Lower leg skin (tissue), 4 donors: ENCODE measurements at regions not wholly inside any gene's neighbourhood (a gene's known extent, or its start where the extent isn't known, plus 50 kb on each side); places are given as distances from the start of the nearest gene placed in this dataset.
"Not testable (repeated sequence)": the region's sequence is repeated elsewhere in the genome, so short reads cannot be mapped to it uniquely, and the experiment has no call there.

Source experiments
- DNase-seq, 2 donors: peaks; one replicate each; pipeline ENCODE4 v3.0.0-alpha.2; 2019; ENCODE audit warnings: low spot score in 2 of 2
- H3K4me3 ChIP-seq: fragments of 200-600 bp; sonication (generic); 2 replicates; pipeline ENCODE4 v1.5.1; 2017; ENCODE audit warnings: mild to moderate bottlenecking, low read depth; ENCODE audit not compliant: poor library complexity, severe bottlenecking
- POLR2A ChIP-seq, 2 donors: fragments of 450-650 bp; IDR thresholded peaks; one replicate each; pipeline ENCODE4 v1.6.1; 2016 to 2017; ENCODE audit warnings: antibody characterized with exemption in 2 of 2, mild to moderate bottlenecking in 1 of 2, moderate library complexity in 1 of 2
- WGBS, 2 donors: methylation state at CpG; one replicate each; pipeline ENCODE4 v1.1.5; 2018; 5-methylcytosine and 5-hydroxymethylcytosine counted together
- intact Hi-C: fragments of 100-400 bp; cut with DNase I; formaldehyde crosslinking; loops from one replicate; pipeline ENCODE4 v1.15.0; 2023; ENCODE audit warnings: low total_unique reads
- TF ChIP-seq, protein P1 (sequence below), 3 donors: fragments of 450-650 bp; IDR thresholded peaks; one replicate each; pipeline ENCODE4 v1.5.1; 2016; ENCODE audit warnings: antibody characterized with exemption in 3 of 3, mild to moderate bottlenecking in 3 of 3, moderate library complexity in 2 of 3

DNA sequence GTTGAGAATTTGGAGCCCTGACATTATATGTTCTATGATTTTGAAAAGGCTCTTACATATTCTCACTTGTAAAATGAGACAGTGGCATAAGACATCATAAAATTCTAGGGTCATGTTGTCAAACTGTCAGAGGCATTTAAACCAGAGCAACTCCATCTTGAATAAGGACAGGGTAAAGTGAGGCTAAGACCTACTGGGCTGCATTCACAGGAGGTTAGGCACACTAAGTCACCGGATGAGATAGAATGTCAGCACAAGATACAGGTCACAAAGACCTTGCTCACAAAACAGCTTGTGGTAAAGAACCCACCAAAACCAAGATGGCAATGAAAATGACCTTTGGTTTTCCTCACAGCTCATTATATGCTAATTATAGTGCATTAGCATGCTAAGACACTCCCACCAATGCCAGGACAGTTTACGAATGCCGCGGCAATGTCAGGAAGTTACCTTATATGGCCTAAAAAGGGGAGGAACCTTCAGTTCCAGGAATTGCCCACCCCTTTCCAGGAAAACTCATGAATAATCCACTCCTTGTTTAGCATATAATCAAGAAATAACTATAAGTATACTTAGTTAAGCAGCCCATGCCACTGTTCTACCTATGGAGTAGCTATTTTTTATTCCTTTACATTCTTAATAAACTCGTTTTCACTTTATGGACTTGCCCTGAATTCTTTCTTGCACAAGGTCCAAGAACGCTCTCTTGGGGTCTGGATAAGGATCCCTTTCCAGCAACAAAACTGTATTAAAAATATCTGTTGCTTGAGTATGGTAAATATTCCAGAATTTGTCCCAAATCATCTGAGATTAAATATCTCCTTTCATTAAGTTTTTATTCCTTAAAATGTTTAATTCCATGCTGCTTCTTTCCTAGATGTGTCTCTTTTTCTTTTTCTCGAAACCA, 406.4 kb downstream of the METTL4 start:
- H3K4me3 ChIP-seq, result no peak overlapping the region
- DNase-seq, result no peak
- TF ChIP-seq, protein P1, sequence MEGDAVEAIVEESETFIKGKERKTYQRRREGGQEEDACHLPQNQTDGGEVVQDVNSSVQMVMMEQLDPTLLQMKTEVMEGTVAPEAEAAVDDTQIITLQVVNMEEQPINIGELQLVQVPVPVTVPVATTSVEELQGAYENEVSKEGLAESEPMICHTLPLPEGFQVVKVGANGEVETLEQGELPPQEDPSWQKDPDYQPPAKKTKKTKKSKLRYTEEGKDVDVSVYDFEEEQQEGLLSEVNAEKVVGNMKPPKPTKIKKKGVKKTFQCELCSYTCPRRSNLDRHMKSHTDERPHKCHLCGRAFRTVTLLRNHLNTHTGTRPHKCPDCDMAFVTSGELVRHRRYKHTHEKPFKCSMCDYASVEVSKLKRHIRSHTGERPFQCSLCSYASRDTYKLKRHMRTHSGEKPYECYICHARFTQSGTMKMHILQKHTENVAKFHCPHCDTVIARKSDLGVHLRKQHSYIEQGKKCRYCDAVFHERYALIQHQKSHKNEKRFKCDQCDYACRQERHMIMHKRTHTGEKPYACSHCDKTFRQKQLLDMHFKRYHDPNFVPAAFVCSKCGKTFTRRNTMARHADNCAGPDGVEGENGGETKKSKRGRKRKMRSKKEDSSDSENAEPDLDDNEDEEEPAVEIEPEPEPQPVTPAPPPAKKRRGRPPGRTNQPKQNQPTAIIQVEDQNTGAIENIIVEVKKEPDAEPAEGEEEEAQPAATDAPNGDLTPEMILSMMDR (IDR thresholded peaks at IDR 0.05), result no peak
- no peak for TF ChIP-seq POLR2A (IDR thresholded peaks at IDR 0.05)
- WGBS, 2 donors, result 72 to 79% methylated on average over 7 of the region's 7 CpGs
- intact Hi-C loops, result no loop called here

DNA sequence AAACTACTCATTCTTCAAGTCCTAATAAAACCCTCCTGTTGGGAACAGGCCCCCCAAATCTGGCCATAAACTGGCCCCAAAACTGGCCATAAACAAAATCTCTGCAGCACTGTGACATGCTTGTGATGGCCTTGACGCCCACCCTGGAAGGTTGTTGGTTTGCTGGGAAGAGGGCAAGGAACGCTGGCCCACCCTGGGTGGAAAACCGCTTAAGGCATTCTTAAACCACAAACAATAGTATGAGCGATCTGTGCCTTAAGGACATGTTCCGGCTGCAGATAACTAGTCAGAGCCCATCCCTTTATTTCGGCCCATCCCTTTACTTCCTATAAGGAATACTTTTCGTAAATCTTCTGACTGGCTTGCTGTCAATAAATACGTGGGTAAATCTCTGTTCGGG, 404.4 kb downstream of the METTL4 start:
- DNase-seq, intact Hi-C loops, H3K4me3 ChIP-seq: not testable (repeated sequence)
- WGBS, 2 donors, result 72 to 77% methylated on average over 9 of the region's 9 CpGs

DNA sequence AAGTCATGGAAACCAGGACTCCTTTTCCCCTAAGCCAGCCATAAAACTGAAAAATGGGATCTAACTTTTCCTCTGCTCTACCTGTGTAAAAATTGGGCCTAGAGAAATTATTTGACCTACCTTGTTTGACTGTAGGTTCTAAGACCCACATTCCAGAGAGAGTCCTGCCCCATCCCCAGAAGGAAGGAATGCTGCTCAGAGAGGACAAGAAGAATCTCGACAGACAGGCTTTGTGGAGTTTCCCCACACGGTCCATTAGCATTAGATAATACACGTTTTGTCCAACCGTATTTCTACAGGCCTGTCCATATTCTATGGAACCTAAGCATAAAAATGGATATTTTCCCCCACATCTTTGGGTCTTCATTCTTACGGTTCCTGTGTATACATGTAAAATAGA, 403.3 kb downstream of the METTL4 start:
- no peak overlapping the region for H3K4me3 ChIP-seq
- DNase-seq, result no peak
- intact Hi-C loops, result no loop called here
- WGBS, 2 donors, result 50 to 60% methylated on average over 5 of the region's 5 CpGs
- no peak for TF ChIP-seq POLR2A (IDR thresholded peaks at IDR 0.05)
- TF ChIP-seq, protein P1 (IDR thresholded peaks at IDR 0.05), result no peak

DNA sequence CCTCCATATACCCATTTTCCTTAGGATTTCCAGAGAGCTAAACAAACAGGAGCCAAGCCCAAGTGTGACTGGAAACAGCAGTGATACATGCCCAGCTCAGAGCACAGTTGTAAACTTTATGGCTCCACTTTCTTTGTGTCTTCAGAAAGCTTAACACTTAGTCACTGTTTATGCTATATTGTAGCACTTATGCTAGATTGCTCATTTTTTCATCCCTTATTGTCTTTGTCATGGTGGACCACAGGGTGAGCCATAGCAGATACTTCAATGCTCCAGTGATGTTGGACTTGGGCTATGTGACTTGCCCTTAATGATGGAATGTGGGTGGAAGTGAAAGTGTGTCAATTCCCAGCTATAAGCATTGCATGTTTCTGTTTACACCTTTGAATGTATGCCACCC, 401.6 kb downstream of the METTL4 start:
- intact Hi-C loops, result no loop called here
- no peak overlapping the region for H3K4me3 ChIP-seq
- TF ChIP-seq, protein P1 (IDR thresholded peaks at IDR 0.05), result no peak
- TF ChIP-seq POLR2A (IDR thresholded peaks at IDR 0.05), result no peak
- DNase-seq, result no peak

DNA sequence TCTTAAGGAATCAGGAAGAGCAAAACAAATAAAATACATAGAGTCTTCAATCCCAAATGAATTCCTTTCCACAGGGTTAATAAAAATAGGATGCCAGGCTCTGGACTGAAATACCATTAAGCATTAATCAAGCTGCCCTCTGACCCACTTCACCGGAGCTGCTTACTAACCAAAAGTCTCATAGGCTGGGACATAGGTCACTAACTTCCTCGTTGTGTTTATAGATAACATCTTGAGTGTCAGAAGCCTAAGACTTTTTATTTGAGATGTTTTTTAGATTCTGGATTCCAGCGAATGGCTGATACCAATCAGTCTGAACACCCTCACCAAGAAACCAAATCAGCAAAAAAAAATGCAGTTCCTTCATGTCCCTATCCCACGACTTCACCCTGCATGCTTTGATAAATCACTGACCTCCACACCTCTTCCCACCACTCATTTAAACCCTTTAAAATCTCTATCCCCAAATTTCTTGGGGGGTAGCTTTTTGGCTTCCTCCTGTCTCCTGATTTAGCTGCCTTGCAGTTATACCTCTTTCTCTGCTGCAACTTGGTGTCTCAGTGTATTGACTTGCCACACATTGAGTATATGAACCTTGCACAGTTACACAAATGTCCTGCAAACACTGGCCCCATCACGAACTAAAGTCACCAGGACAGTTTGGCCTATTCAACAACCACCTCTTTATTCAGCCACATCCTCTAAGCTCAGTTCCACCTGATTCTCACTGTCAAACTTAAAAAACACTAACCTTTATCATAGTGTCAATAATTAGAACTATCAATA, 399.3 kb downstream of the METTL4 start:
- no peak for TF ChIP-seq POLR2A (IDR thresholded peaks at IDR 0.05)
- TF ChIP-seq, protein P1 (IDR thresholded peaks at IDR 0.05), result no peak
- intact Hi-C loops, result no loop called here
- WGBS, 2 donors, result 53 to 58% methylated on average over 5 of the region's 5 CpGs
- H3K4me3 ChIP-seq, result no peak overlapping the region
- DNase-seq, result no peak

DNA sequence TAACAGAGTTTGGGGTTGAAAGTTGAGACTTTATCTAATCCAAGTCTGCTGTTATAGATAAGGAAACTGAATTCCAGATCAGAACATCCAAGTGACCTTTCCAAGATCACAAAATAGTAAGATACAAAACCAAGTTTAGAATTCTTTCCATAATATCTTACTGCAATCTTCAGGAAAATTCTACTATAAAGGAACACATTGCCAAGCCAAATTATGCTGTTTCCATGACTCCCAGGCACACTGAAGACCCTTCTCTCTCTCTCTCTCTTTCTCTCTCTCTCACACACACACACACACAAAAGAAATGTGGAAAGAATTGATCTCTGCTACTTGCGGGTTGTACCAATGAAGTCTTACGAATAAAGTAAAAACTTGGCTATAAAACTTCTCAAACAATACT, 398.4 kb downstream of the METTL4 start:
- WGBS, 2 donors, result 76 to 79% methylated on average over 2 of the region's 2 CpGs
- TF ChIP-seq, protein P1 (IDR thresholded peaks at IDR 0.05), result no peak
- TF ChIP-seq POLR2A (IDR thresholded peaks at IDR 0.05), result no peak
- DNase-seq, result no peak
- no peak overlapping the region for H3K4me3 ChIP-seq
- intact Hi-C loops, result no loop called here
